ENCODE measurements at regions not wholly inside any gene's neighbourhood (a gene's known extent, or its start where the extent isn't known, plus 50 kb on each side); places are given as distances from the start of the nearest gene placed in this dataset.
A peak's percentile ranks its signal among the peaks of the same experiment; 100 is the strongest.

DNA sequence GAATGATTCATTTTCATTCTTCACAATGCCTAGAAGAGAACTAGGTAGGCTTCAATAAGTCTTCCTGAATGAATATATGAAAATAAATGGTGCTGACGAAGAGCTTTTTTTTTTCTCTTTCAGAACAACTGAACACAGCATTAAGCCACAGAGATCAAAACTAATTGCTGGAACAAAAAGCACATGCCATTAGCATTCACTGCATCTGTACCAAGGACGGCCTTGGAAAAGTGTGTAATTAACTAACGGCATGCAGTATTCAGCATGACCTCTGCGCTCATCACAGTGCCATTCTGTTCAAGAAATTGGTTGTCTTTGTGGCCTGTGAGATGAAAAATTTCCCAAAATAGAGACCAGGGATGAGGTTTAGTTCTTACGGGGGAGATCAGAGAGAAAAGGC is 99.3 kb downstream of the NUDT12 start:
- no peak for DNase-seq (ENCODE audit: low read depth)

DNA sequence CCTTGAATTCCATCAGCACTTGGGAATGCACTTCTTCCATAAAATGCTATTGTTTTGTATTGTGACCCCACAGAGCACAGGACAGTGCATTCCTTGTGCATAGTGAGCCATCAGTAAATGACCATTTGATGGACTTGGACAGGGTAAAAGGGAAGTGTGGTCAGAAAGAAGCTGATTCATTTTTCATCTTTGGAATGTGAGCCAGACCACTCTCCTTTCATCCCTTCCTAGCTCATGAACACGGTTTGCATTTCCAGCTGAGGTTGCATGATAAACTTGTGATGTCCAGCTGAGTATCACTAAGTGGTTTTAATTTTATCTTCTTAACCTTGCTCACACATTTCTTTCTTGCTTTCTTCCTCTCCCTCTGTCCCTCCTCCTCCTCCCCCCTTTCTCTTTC is 101.3 kb downstream of the NUDT12 start:
- peak; percentile 88 for DNase-seq (ENCODE audit: low read depth)

DNA sequence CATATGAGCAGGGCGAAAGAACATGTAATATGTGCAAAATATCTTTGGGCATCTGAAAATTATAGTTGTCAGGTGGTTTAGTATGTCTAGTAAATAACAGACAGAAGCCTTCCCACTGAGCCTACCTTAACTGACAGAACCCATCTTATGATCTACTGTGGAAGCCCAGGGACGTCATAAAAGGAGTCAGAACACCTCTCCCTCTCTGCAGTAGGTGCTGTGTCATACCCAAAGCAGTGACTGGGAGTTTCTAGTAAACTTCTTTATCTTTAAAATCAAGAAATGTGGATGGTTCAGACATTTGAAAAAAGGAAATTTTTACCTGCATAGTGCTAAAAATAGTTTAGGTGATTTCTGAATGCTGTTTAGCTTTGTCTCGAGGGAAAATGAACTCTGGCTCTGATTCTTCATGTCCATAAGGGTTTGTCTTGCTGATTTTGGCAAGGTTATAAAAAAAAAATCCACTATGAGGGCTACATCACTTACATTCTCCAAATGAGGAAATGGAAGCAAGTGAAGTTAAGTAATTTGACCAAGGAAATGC is 104.0 kb downstream of the NUDT12 start:
- no peak for DNase-seq (ENCODE audit: low read depth)

DNA sequence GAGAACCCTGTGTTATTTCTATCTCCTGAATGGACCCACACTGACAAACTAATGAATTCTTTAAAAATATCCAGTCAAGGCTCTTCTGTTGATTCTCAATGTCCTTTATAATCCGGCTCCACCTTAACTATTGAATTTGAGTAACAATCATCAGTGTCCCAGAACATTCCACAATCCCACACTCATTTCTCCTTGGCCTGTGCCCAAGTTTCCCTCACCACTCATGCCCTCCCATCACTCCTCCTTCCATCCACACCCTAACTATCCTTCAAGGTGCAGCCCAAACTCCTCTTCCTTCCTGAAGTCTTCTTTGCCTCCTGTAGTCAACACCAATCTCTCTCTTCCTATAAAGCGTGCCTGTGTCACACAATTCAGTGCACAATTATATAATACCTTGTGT is 106.1 kb downstream of the NUDT12 start:
- DNase-seq (ENCODE audit: low read depth), result no peak

DNA sequence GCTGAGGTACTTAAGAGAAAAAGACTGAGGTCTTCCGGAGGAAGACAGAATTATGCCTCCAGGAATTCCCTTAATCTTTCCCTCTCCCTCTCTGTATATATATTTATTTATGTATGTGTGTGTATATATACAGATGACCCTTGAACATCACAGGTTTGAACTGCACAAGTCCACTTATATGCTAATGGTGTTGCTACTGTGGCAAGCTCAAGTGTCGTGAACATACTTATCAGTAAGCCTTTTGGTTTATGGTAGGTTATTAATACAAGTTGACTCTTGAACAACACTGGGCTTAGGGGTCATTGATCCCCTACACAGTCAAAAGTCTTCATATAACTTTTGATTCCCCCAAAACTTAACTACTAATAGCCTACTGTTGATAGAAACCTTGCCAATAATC is 106.8 kb downstream of the NUDT12 start:
- no peak for DNase-seq (ENCODE audit: low read depth)

DNA sequence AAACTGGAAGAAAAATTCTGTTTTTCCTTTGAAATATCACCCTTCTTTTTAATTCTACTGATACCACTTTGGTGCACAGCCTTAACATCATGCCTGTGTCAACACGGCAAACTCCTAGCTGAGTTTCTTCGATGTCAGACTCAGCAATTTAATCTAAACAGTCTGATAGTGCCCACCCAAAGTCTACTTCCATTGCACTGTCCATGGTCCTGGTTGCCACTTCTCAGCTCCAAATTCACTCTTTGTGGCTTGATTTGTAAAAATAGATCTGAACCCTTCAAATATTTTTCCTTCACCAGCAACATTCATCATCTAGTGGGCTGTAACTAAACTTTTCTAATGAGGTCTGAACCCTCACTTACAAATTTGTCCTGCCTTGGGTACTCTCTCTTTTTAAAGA is 107.8 kb downstream of the NUDT12 start:
- DNase-seq (ENCODE audit: low read depth), result no peak

DNA sequence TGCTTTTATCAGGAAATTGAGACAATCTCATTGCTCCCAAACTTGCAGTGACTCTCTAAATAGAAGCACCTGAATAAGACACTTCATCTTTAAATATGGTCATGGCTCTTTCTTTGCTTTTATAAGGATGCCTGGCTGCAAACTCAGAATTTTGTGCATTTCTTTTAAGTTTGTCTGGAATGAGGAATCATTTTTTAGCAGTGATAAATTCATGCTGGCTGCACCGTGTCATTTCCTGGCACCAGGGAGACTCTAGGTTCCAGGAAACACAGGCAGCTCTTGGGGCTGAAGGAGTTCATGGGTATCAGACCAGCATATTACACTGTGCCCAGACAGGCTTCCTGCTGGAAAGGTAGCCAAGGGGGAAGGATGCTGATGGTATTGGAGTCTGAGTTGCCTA is 109.9 kb downstream of the NUDT12 start:
- no peak for DNase-seq (ENCODE audit: low read depth)

DNA sequence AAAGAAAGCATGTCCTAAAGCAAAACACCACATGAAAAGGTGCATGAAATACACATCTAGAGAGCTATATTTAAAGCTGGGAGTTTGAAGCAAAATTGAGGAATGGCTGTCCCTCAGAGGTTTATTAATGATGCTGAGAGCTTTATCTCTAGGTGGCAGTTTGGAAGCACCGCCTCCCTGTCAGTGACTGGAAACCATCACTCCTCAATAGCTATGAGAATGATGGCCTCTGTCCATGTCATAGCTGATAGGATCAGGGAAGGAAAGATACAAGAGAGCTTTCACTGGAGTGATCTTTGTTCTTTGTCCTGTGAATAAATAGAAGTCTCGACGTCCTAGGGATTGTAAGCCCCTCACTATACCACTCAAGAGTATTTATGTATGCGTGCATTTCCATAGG is 110.5 kb downstream of the NUDT12 start:
- no peak for DNase-seq (ENCODE audit: low read depth)

DNA sequence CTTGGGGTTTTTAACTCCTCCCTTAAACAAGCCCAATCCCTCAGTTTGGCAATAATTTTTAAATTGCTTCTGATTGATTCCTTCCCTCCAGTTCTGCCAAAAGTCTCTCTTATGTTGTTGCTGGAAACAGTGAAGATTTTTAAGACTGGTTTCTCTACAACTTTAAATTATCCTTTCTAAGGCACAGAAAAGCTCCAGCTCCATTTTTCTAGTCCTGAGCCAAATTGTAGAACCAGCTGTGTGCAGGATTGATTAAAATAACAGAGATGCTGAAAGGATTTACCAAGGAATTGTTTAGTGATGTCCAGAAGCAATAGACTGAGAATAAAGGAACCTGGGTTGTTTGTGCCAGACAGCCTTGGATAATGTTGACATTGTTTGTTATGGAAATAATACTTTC is 111.3 kb downstream of the NUDT12 start:
- no peak for DNase-seq (ENCODE audit: low read depth)

DNA sequence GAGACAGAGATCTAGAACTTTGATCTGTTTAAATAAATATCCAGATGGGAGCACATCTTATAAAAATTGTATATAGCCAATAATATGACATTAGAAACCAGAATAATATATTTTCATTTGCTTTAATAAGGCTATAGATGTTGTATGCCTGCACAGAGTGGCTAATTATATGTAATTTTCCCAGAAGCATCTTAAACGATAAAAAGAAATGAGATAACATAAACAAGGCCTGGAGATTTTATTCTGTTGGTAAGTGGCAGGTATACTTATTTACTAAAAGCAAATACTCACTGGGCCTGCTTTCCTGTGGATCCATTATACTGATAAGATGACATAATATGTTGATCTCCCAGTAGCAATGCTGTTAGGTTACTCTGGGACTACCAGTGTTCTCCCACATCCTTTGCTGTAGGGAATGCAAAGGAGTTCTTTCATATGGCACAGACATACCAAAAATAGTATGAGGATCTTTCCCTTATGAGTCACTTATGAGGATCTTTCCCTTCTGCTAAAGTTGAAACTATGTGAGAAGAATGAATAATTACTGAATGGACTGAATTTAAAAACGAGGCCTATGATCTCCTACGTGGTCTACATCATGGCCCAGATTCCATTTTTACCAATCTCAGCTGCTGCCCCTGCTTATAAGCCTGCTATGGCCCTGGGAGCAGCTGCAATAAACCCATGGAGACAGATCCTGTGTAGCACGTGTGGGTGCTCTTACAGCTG is 112.1 kb downstream of the NUDT12 start:
- peak; percentile 86 for DNase-seq (ENCODE audit: low read depth)

DNA sequence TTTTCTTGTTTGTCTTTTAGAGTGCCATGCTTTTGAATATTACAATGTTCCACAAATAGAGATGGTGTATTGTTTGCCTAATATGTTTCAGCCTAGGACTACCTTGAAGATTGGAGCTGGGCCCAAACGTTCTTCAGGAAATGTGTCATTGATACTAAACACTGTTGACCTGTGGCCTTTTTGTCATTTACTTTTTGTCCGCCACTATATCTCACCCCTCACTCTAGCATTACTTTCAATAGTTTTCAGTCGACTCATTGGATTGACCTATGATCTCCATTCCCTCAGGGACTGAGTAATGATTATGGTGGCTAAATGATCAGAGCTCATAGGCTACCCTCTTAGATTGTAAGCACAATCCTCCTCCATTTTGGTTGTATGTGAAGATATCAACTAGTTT is 115.8 kb downstream of the NUDT12 start:
- DNase-seq (ENCODE audit: low read depth), result peak; percentile 50

DNA sequence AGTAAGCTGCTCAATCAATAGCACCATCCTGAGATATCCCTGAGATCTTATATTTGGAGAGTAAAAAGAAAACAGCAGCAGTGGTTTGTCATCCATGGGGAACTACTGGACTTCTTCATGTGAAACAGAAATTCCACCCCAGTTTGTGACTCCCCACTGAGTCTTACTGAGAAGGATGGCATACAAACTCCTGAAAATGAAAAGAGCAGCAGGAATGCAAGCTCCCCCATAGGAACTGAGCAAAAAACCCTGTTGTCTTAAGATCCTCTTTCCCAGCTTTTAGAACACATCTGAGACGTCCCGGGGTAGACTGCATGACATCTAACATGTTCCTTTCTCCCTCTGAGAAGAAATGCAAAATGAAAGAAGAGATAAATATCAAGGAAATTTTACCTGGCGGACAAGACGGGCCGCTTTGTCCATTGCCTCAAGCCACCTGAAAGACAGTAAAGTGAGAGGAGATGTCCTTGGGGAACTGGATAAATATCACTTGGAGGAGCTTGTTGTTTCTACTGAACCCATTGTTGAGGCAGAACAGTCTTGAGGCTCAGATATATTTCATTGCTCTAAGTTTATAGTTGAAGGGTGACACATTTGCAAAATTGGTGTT is 117.1 kb downstream of the NUDT12 start:
- no peak for DNase-seq (ENCODE audit: low read depth)

DNA sequence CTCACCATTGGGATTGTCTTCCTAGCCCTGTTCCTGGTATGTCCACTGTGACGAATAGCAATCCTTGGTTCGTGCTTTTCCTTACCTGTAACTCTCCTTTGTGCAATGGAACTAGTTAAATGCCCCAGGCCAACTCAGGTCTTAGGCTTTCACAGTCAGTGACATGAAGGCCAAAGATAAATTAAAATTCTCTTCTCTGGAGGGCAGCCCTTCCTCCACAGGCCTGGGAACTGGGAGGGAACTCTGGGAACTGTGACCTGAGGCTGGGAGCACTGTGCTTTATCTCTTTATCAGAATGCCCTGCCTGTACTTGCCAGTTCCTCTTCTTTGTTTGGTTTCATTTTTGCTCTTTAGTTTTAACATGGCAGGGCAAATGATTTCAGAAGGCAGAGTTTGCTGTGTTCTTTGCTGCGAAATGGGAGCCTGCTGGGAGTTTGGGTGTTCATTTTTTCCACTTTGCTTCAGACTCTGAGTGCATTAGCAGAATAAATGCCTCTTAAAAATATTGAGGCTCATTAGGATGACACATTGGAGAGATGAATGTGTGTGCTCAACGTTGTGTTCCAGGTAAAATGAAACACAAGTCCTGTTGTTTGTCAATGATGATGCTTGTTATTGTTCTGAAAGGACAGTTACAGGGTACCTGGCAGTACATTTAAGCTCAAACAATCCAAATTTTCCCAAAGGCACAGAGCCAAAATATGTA is 118.1 kb downstream of the NUDT12 start:
- DNase-seq (ENCODE audit: low read depth), result no peak

DNA sequence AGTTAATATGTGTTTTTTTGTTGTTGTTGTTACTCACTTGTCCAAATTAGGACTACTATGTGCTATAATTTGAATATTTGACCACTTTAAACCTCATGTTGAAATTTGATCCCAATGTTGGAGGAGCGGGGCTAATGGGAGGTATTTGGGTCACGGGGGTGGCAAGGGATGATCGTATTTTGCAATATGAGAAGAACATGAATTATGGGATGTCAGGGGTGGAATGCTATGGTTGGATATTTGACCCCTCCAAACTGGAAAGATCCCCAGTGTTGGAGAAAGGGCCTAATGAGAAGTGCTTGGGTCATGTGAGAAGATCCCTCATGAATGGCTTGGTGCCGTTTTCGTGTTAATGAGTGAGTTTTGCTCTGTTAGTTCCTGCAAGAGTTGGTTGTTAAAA is 119.8 kb downstream of the NUDT12 start:
- no peak for DNase-seq (ENCODE audit: low read depth)

DNA sequence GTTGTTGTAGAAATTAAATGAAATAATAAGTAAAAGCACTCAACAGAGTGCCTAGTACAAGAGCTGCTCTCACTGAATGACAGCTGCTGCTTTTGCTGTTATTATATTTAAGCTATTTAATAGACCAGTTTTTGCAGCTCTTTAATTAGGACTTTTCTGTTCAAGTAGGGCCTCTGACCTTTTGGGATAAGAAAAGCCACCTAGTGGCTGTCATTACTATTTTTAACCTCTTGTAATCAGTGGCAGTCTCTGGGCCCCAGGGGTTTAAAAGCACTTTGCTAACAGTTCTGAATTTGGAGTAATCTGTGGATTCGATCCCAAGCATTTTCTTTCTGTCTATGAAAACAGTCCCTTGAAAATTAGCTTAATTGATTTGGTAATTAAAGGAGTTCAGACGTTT is 121.1 kb downstream of the NUDT12 start:
- DNase-seq (ENCODE audit: low read depth), result no peak

DNA sequence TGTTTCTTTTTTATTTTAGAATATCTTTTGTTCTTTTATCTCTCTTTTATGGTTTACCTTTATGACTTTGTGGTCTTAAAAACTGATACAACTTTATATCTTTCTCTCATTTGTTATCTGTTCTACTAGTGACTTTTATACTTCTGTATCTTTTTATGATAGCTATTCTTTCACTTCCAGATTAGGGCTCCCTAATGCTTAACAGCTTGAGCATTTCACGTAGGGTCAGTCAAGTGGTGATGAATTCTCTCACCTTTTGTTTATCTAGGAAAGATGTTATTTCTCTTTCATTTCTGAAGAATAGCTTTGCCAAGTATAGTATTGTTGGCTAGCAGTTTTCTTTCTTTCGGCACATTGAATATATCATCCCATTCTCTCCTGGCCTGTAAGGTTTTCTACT is 123.6 kb downstream of the NUDT12 start:
- no peak for DNase-seq (ENCODE audit: low read depth)

DNA sequence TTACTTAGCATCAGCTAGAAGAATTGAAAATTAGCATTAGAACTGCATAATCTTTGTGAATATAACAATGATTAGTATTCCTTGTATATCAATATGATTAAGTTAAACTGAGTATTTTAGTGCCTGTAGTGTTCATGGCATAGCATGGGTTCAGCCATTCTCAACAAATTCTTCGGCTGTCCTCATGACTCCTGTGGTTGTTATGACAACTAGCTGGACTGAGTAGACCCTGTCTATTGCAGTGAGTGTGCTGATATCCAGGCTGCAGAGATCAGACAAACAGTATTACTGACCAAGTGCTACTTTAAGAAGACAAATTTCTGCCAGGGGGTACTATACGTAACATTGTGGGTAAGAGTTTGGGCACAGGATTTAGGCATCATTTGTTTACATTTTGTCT is 125.9 kb downstream of the NUDT12 start:
- no peak for DNase-seq (ENCODE audit: low read depth)

DNA sequence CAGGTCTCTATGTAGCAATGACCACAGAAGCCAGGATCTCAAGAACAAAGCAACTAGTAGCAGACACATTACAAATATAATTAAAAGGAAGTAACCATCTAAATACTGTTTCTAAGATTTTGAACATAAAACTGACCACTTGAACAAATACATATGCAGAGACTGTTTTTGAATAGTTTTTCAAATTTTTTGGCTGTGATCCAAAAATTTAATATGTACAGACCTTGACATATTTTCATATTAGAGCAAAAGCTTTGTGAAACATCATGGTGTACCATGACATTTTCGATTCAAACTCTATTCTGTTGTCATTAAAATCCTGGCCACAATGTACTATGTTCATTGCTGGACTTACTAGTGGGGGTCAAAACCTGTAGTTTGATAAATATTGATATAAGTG is 126.5 kb downstream of the NUDT12 start:
- DNase-seq (ENCODE audit: low read depth), result no peak

DNA sequence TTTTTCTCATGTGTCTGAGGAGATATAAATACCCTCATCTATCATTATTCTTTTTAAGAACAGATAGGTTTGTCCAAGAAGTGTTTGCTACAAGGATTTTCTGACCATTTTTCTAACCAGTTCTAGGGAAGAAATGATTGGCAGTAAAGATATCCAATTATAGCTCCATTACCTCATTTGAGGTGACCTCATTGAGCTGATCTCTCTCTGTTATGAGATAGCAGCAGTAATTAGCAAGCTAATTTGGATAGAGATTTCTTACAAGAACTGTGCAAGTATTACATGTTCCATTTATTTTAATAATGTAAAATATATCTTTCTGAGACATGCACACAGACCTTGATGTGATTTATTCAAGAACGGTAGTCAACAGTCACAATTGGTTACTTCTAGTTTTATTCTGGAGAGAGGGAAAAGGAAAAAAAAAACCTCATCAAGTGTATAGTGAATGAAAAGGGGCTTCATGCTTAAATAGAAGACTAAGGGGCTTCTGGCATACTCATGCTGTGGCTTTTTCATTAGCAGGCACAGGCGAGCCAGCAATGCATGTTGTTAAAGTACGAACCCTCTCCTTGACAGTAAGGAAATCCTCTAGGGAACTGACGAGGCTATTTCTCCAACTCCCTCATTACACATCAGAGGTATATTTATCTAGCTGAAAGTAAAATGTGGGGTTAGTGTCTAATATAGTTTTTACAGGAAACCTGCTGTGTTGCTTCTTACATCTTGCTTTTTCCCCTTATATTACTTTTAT is 127.3 kb downstream of the NUDT12 start:
- no peak for DNase-seq (ENCODE audit: low read depth)

DNA sequence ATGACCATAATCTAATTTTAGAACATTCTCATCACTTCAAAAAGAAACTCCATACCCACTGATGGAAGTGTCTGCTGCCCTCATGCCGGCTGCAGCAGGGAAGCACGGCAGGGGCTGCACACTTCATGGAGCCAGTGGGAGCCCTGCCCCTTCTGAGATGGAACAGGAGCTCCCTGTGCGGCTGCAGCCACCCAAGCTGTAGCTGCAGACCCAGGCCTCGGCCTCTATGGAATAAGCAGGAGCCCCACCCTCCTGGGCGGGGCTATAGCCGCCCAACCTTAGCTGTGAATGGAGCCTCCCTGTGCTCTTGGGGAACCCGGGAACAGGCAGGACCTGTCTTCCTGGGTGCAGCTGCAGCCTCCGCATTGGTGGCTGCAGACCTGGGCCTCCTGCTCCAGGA is 128.5 kb downstream of the NUDT12 start:
- no peak for DNase-seq (ENCODE audit: low read depth)

DNA sequence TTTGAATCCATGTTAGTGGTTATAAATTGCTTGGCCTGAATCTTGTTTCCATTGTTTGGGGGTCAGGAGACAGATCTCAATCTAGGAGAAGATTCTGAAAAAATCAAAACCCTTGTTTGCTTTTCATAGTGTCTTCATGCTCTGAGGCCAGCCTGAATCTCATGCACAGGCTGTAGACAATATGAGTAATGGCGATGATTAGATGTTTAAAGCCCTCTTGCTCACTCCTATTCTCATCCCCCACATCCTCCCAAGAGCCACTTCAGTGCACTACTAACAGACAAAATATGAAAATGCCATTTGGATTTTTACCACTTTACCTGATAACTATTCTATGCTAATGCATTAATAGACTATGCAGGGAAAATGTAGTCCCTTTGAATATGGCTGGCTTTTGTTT is 129.4 kb downstream of the NUDT12 start:
- no peak for DNase-seq (ENCODE audit: low read depth)

DNA sequence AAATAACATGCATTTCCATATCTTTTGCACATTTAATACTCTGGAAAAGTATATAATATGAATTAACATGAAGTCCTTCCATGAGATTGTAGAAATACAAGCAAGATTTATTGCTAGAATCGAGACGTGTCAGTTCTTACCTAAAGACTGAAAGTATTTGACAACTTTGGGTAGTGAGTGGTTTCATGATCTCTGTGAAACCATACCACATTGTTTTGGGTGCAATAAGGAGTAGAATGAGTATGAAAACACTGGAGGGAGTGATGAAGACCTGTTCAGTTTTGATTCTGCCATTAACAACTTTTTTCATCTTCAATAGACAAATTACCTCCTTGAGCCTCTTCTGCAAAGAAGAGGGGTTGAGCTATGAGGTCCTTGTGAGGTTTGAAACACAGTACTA is 133.7 kb downstream of the NUDT12 start:
- DNase-seq (ENCODE audit: low read depth), result no peak

Data from HS-5 (cell line).